Activated naive CD4-positive, alpha-beta T cell treated with anti-CD3 and anti-CD28 coated beads for 36 hours (primary cell): ENCODE measurements at regions not wholly inside any gene's neighbourhood (a gene's known extent, or its start where the extent isn't known, plus 50 kb on each side); places are given as distances from the start of the nearest gene placed in this dataset.

Experiments
- CTCF ChIA-PET: fragments of 350-600 bp; sonication (Branson Sonifier 250); formaldehyde crosslinking; loops from one replicate; lab custom pipeline; 2021; ENCODE audit warnings: antibody characterized with exemption; lab: Charles Lee
- DNase-seq: peaks from one replicate; pipeline ENCODE4 v3.0.0-alpha.2; 2020
- H3K27ac Mint-ChIP-seq: one replicate; pipeline ENCODE4 v1.8.0; 2021; ENCODE audit warnings: mild to moderate bottlenecking, mixed read lengths
- H3K27me3 Mint-ChIP-seq: one replicate; pipeline ENCODE4 v1.8.0; 2021; ENCODE audit warnings: low read depth, mixed read lengths
- H3K36me3 Mint-ChIP-seq: one replicate; pipeline ENCODE4 v1.8.0; 2021; ENCODE audit warnings: low read depth, mixed read lengths
- H3K4me1 Mint-ChIP-seq: one replicate; pipeline ENCODE4 v1.8.0; 2021; ENCODE audit warnings: low read depth, mixed read lengths
- H3K4me3 Mint-ChIP-seq: one replicate; pipeline ENCODE4 v1.8.0; 2021; ENCODE audit warnings: mild to moderate bottlenecking, moderate library complexity, mixed read lengths
- H3K9me3 Mint-ChIP-seq: one replicate; pipeline ENCODE4 v1.8.0; 2021; ENCODE audit warnings: mixed read lengths
- intact Hi-C: fragments of 100-400 bp; cut with micrococcal nuclease; formaldehyde crosslinking; loops from one replicate; pipeline ENCODE4 v1.15.1; 2023

DNA sequence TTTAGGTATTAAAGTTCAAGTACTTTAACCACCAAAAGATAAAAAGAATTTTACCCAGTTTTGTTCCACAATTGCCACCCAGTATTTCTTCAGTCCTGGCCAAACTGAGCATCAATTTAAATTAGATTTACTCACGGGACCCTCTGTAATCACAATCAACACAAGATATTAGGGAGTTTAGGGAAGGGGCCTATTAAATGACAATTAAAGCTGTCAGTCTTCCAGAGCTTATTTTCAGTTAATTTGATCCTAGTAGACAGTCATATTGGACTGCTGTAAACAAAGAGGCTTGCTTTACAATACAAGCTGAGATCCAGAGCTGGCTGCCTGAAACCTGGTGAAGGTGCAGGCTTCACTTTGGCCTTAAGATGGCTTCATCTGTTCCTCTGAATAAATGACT lies 321.2 kb upstream of the NBEA start:
- Mint-ChIP-seq H3K27me3 (no peaks in the 10 kb centered on the region), H3K4me1 (no peaks in the 10 kb centered on the region), H3K9me3 (no peaks in the 10 kb centered on the region), H3K4me3 (no peak overlapping the region), H3K27ac (no peak overlapping the region), H3K36me3 (no peaks in the 10 kb centered on the region)
- CTCF ChIA-PET, result no interaction called here
- intact Hi-C loops, result no loop called here
- DNase-seq, result no peak

DNA sequence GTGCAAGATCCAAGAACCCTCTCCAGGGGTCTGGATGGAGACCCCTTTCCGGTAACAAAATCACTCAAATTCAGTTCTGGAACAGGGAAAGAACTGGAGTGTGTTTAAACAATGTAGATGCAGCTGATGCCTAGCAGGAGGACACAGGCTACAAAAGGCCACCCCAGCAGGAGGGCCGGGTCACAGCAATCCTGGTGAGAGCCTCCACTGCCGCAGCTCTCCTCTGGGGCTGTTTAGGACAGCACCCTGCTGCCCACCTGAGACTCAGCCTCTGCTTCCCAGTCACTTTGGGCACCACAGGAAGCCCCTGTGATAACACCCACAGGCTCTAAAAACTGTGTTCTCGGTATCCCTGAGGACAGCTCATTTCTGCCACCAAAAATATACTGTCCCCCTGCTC lies 318.7 kb upstream of the NBEA start:
- Mint-ChIP-seq H3K27me3 (peaks cover 6% of the 10 kb centered on the region), H3K4me3 (no peak overlapping the region), H3K27ac (no peak overlapping the region), H3K36me3 (no peaks in the 10 kb centered on the region), H3K9me3 (no peaks in the 10 kb centered on the region), H3K4me1 (no peaks in the 10 kb centered on the region)
- DNase-seq, result no peak
- CTCF ChIA-PET, result no interaction called here
- intact Hi-C loops, result no loop called here

DNA sequence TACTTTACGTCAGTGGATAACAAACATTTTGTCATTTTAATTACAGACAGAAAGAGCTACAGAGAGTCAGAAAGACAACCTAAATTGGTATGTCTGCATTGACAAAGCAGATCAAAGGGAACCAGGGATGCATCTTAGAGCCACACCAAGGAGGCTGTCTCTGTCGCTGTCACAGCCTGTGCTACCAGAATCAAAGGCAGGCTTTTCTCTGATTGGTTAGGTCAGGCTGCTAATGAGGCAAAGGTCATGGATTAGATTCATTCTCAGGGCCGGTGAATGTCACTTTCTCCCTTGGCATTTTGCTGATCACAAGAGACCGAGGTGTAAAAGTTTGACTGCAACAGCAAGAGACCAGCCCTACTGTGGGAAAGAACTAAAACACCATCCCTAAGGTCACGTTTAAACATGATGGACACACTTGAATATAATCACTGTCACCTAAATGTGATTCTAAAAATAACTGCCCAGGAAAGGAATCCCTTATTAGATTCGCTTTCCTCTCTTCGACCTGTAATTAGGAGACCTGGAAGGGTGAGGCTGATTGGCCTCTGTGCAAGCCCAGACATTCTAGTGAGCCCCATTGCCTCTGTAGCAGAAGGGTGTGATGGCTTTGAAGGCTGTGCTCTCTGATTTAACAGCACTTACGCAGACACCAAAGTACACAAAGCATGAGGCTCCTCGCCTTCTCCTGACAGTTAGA lies 314.4 kb upstream of the NBEA start:
- H3K9me3 Mint-ChIP-seq, result no peaks in the 10 kb centered on the region
- intact Hi-C loops, result no loop called here
- H3K27ac Mint-ChIP-seq, result no peak overlapping the region
- no peaks in the 10 kb centered on the region for H3K36me3 Mint-ChIP-seq
- no peak for DNase-seq
- no peak overlapping the region for H3K4me3 Mint-ChIP-seq
- peaks cover 6% of the 10 kb centered on the region for H3K27me3 Mint-ChIP-seq
- CTCF ChIA-PET, result no interaction called here
- H3K4me1 Mint-ChIP-seq, result no peaks in the 10 kb centered on the region

DNA sequence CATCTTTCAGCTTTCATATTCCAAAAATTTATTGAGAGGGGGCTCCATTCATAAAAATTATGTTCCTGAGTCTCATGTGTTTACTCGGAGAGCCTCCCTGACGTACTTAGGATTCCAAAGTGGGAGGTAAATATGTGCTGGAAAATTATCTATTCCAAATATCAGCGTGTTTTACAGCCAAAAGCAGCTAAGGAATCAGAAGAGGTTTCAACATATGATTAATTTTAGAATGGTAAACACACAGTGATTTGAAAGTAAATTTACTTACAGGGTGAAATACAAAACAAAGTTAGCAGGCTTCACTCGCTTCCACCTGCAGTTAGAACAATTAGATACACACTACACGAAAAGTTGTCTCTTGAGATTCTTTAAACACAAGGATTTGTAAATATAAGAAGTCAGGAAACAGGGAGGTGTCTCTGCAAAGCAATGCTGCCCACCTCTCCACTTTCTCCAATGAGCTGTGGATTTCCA lies 313.8 kb upstream of the NBEA start:
- Mint-ChIP-seq H3K9me3 (no peaks in the 10 kb centered on the region), H3K4me1 (no peaks in the 10 kb centered on the region), H3K36me3 (no peaks in the 10 kb centered on the region), H3K4me3 (no peak overlapping the region), H3K27me3 (peaks cover 6% of the 10 kb centered on the region), H3K27ac (no peak overlapping the region)
- CTCF ChIA-PET, result no interaction called here
- DNase-seq, result no peak
- intact Hi-C loops, result no loop called here

DNA sequence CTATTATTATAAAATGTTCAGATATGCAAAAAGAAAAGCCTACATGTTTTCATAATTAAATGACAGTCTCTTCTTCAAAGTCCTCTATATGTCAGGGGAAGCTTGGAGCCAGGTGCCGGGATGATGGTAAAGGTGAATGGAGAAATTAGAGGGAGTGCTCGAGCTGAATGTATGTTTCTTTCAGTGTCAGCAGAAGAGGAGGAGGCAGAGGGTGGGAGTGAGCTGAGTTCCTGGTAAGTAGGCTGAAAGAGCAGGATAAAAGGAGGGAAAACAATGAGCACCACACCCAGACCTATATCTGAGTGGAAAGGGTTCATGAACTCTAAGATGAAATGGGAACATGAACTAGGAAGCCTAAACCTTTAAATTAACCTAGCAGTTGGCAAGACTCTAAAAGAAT lies 307.6 kb upstream of the NBEA start:
- no peaks in the 10 kb centered on the region for H3K36me3 Mint-ChIP-seq
- intact Hi-C loops, result no loop called here
- no peaks in the 10 kb centered on the region for H3K4me1 Mint-ChIP-seq
- no peak overlapping the region for H3K27ac Mint-ChIP-seq
- no peak for DNase-seq
- H3K9me3 Mint-ChIP-seq, result no peaks in the 10 kb centered on the region
- peaks cover 3% of the 10 kb centered on the region for H3K27me3 Mint-ChIP-seq
- H3K4me3 Mint-ChIP-seq, result no peak overlapping the region
- CTCF ChIA-PET, result no interaction called here

DNA sequence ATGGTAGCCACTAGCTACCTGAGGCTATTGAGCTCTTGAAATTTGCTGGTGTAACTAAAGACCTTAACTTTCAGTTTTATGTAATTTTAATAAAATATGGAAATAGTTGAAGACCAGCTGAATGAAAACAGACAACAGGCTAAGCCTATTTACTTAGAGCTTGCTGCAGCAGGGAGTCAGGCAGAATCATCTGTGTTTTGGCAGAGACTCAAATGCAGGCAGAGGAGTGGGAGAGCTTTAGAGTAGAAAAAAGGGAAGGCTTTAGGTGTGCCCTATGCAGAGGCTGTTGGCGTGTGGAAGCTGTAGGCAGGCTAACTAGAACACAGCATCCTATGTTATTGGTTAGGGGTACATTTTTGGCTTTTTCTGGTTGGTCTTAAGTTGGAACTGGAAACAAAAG lies 304.9 kb upstream of the NBEA start:
- DNase-seq, result no peak
- CTCF ChIA-PET, result interaction anchor here (1.0 kb wide), 1 partner anchor 472 kb away, joined by 3 read pairs; no protein-coding TSS in a partner anchor
- peaks cover 3% of the 10 kb centered on the region for H3K27me3 Mint-ChIP-seq
- intact Hi-C loops, result no loop called here
- no peaks in the 10 kb centered on the region for H3K9me3 Mint-ChIP-seq
- no peaks in the 10 kb centered on the region for H3K4me1 Mint-ChIP-seq
- no peak overlapping the region for H3K4me3 Mint-ChIP-seq
- H3K36me3 Mint-ChIP-seq, result no peaks in the 10 kb centered on the region
- H3K27ac Mint-ChIP-seq, result no peak overlapping the region

DNA sequence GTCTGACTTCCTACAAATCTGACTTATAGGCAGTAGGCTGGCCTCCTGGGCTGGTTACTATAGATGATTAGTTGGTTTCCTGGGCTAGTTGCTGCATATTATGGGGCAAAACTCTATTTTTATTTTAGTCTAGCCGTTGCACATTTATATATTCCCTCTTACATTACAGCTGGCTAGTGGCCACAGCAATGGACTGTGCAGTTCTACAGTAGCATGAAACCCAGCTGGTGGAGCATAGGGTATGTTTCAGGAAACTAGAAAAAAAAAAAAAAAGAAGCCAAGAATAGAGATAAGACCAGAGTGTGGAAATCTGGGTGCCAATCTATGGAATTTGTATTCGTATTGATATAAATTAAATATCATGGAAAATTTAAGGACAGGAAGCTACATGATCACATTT lies 304.4 kb upstream of the NBEA start:
- intact Hi-C loops, result no loop called here
- Mint-ChIP-seq H3K27me3 (peaks cover 3% of the 10 kb centered on the region), H3K9me3 (no peaks in the 10 kb centered on the region), H3K27ac (no peak overlapping the region), H3K4me3 (no peak overlapping the region), H3K36me3 (no peaks in the 10 kb centered on the region), H3K4me1 (no peaks in the 10 kb centered on the region)
- DNase-seq, result no peak
- CTCF ChIA-PET, result interaction anchor here (0.7 kb wide), 1 partner anchor 273 kb away, joined by 3 read pairs; no protein-coding TSS in a partner anchor

DNA sequence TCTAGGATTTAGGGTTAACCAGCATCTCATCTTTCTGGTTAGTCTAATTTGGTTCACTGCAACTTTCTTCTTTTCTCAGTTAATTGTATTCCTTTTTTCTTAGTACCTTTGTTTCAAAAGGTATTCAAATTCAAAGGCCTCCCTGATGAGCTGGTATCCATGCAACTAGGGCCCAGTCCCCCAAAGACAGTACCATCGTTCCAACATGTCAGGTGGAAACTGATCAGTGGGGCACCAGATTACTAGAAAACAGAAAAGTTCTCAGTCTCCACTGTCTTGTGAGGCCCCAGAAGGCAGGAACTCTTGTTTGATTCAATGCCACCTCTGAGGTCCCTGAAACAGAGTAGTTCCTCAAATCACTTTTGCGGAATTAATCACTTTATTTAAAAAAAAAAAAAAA lies 303.2 kb upstream of the NBEA start:
- H3K4me3 Mint-ChIP-seq, result no peak overlapping the region
- CTCF ChIA-PET, result no interaction called here
- intact Hi-C loops, result no loop called here
- H3K4me1 Mint-ChIP-seq, result no peaks in the 10 kb centered on the region
- H3K27ac Mint-ChIP-seq, result no peak overlapping the region
- H3K9me3 Mint-ChIP-seq, result no peaks in the 10 kb centered on the region
- DNase-seq, result no peak
- peaks cover 1% of the 10 kb centered on the region for H3K27me3 Mint-ChIP-seq
- no peaks in the 10 kb centered on the region for H3K36me3 Mint-ChIP-seq

DNA sequence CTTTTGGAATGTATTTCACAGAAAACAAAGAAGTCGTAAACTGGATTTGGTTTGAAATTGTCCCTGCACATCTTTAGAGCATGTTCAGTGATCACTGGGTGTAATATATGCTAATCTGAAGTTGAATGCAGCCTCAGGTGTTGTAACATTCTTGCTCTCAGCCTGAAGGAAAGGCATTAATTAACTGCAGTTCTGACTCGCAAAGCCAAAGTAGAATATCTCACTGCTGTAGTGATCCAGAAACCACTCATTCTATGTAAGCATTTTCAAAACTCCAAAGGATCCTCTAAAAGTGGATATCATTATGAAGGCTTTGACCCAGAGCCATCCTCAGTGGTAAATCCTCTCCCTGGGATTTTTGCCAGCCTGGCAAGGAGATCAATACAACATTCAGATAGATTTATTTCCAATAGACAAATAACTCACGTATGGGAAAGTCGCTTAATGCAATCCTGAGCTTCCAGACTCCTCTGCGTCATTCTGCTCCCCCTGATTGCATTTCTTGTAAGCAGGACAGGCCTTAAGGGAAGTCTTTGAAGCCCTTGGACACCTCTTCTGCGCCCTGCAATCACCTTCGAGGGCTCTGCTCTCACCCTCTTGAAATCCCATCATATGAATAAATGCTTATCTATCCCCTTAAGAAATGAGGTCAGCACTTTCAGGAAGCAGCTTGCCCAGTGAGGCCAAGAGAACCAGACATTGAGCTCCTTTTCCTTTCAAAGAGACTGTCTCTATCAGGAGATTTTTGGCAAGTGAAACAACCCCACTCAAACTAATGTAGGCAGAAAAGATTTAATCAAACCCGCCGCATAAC lies 301.7 kb upstream of the NBEA start:
- intact Hi-C loops, result no loop called here
- H3K4me1 Mint-ChIP-seq, result no peaks in the 10 kb centered on the region

DNA sequence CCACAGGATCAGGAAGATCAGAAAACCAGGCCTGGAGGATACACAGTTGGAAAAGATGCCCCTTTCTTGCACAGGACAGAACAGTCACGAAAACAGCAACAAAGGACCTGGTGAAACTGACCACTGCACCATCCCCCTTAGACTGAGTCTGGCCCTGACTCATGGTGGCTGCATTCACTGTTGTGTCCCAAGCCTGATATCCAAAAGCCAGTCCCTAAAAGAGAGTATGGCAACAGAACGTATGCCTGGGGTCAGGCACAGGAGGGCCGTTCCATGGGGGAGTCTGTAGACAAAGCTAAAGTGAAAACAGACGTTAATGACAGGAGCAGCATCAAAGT lies 301.1 kb upstream of the NBEA start:
- no peaks in the 10 kb centered on the region for H3K4me1 Mint-ChIP-seq
- no peak overlapping the region for H3K4me3 Mint-ChIP-seq
- intact Hi-C loops, result no loop called here
- CTCF ChIA-PET, result no interaction called here
- H3K36me3 Mint-ChIP-seq, result no peaks in the 10 kb centered on the region
- no peaks in the 10 kb centered on the region for H3K27me3 Mint-ChIP-seq
- no peak overlapping the region for H3K27ac Mint-ChIP-seq
- H3K9me3 Mint-ChIP-seq, result no peaks in the 10 kb centered on the region
- DNase-seq, result no peak

More for the DNA sequence above, 301.7 kb upstream of the NBEA start:
- H3K27me3 Mint-ChIP-seq, result no peaks in the 10 kb centered on the region
- CTCF ChIA-PET, result no interaction called here
- no peak for DNase-seq
- no peak overlapping the region for H3K27ac Mint-ChIP-seq
- no peak overlapping the region for H3K4me3 Mint-ChIP-seq
- no peaks in the 10 kb centered on the region for H3K36me3 Mint-ChIP-seq
- H3K9me3 Mint-ChIP-seq, result no peaks in the 10 kb centered on the region

DNA sequence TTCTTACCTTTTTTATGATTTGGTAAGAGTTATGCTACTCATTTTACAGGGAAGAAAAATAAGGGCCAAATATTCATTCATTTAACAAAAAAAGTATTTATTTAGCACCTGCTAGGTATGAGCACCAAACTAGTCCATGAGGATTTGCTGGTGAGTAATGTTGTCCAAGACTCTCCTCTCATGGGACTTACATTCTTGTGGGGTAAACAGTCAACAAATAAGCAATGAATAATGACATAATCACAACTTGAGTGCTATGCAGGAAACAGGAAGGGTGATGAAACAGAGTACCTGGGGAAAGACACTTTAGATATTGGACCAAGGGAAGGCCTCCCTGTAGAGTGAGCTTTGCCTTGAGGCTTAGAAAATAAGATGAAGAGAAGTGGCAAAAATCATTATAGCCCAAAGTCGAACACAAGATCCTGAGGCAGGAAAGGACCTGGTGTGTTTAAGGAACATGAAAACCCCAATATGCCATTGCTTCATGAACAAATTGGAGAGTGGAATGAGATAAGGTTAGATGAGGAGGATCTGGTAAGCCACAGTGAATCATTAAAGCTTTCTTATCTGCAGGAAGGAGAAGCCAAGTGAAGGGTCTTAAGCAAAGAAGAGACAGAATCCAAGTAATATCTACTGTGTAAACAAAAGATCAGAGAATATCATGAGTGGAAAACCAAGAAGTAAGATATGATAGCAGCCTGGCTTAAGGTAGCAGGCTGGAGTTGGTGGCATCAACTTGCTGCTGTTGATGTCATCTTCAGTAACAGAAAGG lies 294.5 kb upstream of the NBEA start:
- intact Hi-C loops, result no loop called here
- Mint-ChIP-seq H3K9me3 (peaks cover 2% of the 10 kb centered on the region), H3K27ac (no peak overlapping the region), H3K36me3 (no peaks in the 10 kb centered on the region), H3K4me1 (no peaks in the 10 kb centered on the region), H3K27me3 (no peaks in the 10 kb centered on the region), H3K4me3 (no peak overlapping the region)
- DNase-seq, result no peak
- CTCF ChIA-PET, result no interaction called here

DNA sequence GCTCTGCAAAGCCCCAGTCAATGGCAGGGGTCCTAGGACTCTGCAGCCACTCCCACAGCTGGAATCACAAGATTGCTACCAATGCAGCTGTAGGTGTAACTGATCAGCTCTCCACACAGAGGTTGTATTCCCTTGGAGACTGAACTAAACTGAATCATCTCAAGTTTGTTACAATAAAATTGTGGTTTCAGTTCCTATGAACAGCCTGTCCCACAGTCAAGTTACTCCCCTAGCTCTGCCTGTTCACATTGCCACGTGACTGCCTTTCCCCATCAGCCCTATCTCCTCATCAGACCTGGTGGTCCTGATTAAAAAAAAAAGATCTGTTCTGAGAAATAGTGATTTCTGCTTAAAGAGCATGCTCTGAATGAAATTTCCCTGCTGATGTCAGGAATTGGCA lies 287.9 kb upstream of the NBEA start:
- no peak for DNase-seq
- Mint-ChIP-seq H3K4me3 (no peak overlapping the region), H3K27me3 (peaks cover under 1% of the 10 kb centered on the region), H3K9me3 (peaks cover 2% of the 10 kb centered on the region), H3K4me1 (no peaks in the 10 kb centered on the region), H3K36me3 (no peaks in the 10 kb centered on the region), H3K27ac (no peak overlapping the region)
- CTCF ChIA-PET, result interaction anchor here (0.9 kb wide), 1 partner anchor 91 kb away, joined by 3 read pairs; no protein-coding TSS in a partner anchor
- intact Hi-C loops, result no loop called here
